Upper lobe of right lung (tissue), 1 donor: ENCODE measurements at regions not wholly inside any gene's neighbourhood (a gene's known extent, or its start where the extent isn't known, plus 50 kb on each side); places are given as distances from the start of the nearest gene placed in this dataset.
A peak's percentile ranks its signal among the peaks of the same experiment; 100 is the strongest.

Experiments used
- ATAC-seq: fragments of 200-7000 bp; cut with Tn5 transposase; one replicate; pipeline ENCODE4 v1.9.1; 2020; ENCODE audit warnings: mild to moderate bottlenecking, moderate library complexity
- DNase-seq: peaks from one replicate; pipeline ENCODE4 v3.0.0-alpha.2; 2020
- H3K27ac ChIP-seq: fragments of 200-600 bp; one replicate; pipeline ENCODE4 v1.8.0; 2022
- H3K27me3 ChIP-seq: fragments of 200-600 bp; one replicate; pipeline ENCODE4 v1.8.0; 2022; ENCODE audit warnings: mild to moderate bottlenecking
- H3K36me3 ChIP-seq: fragments of 200-600 bp; one replicate; pipeline ENCODE4 v1.8.0; 2022
- H3K4me1 ChIP-seq: fragments of 200-600 bp; one replicate; pipeline ENCODE4 v1.8.0; 2022
- H3K4me3 ChIP-seq: fragments of 200-600 bp; one replicate; pipeline ENCODE4 v1.8.0; 2022; ENCODE audit warnings: mild to moderate bottlenecking
- H3K9me3 ChIP-seq: fragments of 200-600 bp; one replicate; pipeline ENCODE4 v1.8.0; 2022
- CTCF ChIP-seq: fragments of 200-600 bp; IDR thresholded peaks from one replicate; pipeline ENCODE4 v1.8.0; 2022; ENCODE audit warnings: antibody characterized with exemption
- intact Hi-C: fragments of 100-400 bp; cut with DNase I; formaldehyde crosslinking; loops from one replicate; pipeline ENCODE4 v1.11.0; 2022
- donor health status: DM: no; HTN: yes; CAD: no; lungs with severe emphysema.

GRCh38 chr6:165716886-165717285 lies 53.8 kb upstream of the PDE10A start:
- no peak for TF ChIP-seq CTCF
- no peaks in the 10 kb centered on the region for H3K9me3 ChIP-seq
- ATAC-seq = no peak
- H3K27me3 ChIP-seq = no peaks in the 10 kb centered on the region
- no peak for DNase-seq
- H3K4me3 ChIP-seq = no peak overlapping the region
- H3K4me1 ChIP-seq = no peaks in the 10 kb centered on the region
- no peak overlapping the region for H3K27ac ChIP-seq
- H3K36me3 ChIP-seq = no peaks in the 10 kb centered on the region
- intact Hi-C loops = no loop called here

GRCh38 chr6:165715428-165715827 lies 52.4 kb upstream of the PDE10A start:
- Histone ChIP-seq H3K4me3 (no peak overlapping the region), H3K9me3 (no peaks in the 10 kb centered on the region), H3K4me1 (no peaks in the 10 kb centered on the region), H3K36me3 (no peaks in the 10 kb centered on the region), H3K27me3 (no peaks in the 10 kb centered on the region), H3K27ac (no peak overlapping the region)
- DNase-seq = no peak
- no peak for ATAC-seq
- TF ChIP-seq CTCF = no peak
- intact Hi-C loops = no loop called here

GRCh38 chr6:165714907-165715306 lies 51.9 kb upstream of the PDE10A start:
- intact Hi-C loops = no loop called here
- no peak for TF ChIP-seq CTCF
- Histone ChIP-seq H3K27me3 (no peaks in the 10 kb centered on the region), H3K36me3 (no peaks in the 10 kb centered on the region), H3K4me3 (no peak overlapping the region), H3K27ac (no peak overlapping the region), H3K4me1 (no peaks in the 10 kb centered on the region), H3K9me3 (no peaks in the 10 kb centered on the region)
- no peak for DNase-seq
- peak; percentile 23 for ATAC-seq

- intact Hi-C loops = no loop called here
- H3K27me3 ChIP-seq = no peaks in the 10 kb centered on the region
- no peak for TF ChIP-seq CTCF
- H3K9me3 ChIP-seq = no peaks in the 10 kb centered on the region
- DNase-seq (no peak), ATAC-seq (no peak)
- H3K36me3 ChIP-seq = no peaks in the 10 kb centered on the region
- no peak overlapping the region for H3K27ac ChIP-seq
- no peaks in the 10 kb centered on the region for H3K4me1 ChIP-seq
- no peak overlapping the region for H3K4me3 ChIP-seq
These were observed 50.9 kb upstream of the PDE10A start for GRCh38 chr6:165713845-165714466.
